Motor neuron (in vitro differentiated cells): ENCODE measurements at regions not wholly inside any gene's neighbourhood (a gene's known extent, or its start where the extent isn't known, plus 50 kb on each side); places are given as distances from the start of the nearest gene placed in this dataset.

Source experiments
- ATAC-seq, 8 experiments: fragments of 200-7000 bp; cut with Tn5 transposase; replicated peaks in 6 of 8; 2 replicates each; pipeline ENCODE4 v1.8.0; 2021; ENCODE audit warnings: mild to moderate bottlenecking in 8 of 8, moderate library complexity in 8 of 8
- H3K27ac ChIP-seq, 2 donors: fragments of 250-450 bp; sonication (Bioruptor Pico); 2 replicates each; pipeline ENCODE4 v1.9.0; 2021; ENCODE audit warnings: antibody characterized with exemption in 2 of 2, mild to moderate bottlenecking in 2 of 2, moderate library complexity in 1 of 2
- H3K4me1 ChIP-seq, 2 donors: fragments of 250-450 bp; sonication (Bioruptor Pico); replicated peaks in 1 of 2; 2 replicates each; pipeline ENCODE4 v1.6.1; 2021; ENCODE audit warnings: antibody characterized with exemption in 2 of 2, mild to moderate bottlenecking in 2 of 2, moderate library complexity in 1 of 2
- H3K4me3 ChIP-seq, 5 donors: fragments of 250-450 bp; sonication (Bioruptor Pico); 2 replicates each; pipeline ENCODE4 v1.9.0; 2021; ENCODE audit warnings: antibody characterized with exemption in 5 of 5, mild to moderate bottlenecking in 5 of 5, moderate library complexity in 4 of 5
- WGBS, 10 experiments: fragments of 450-650 bp; shearing (Covaris generic); methylation state at CpG; one replicate each; pipeline ENCODE4 v1.0.0; 2022; 5-methylcytosine and 5-hydroxymethylcytosine counted together
- in situ Hi-C, 9 experiments: fragments of 400-800 bp; cut with MboI; loops; one replicate each; pipeline ENCODE4 v1.15.0; 2021; ENCODE audit warnings: low sequenced_read_pairs in 9 of 9, low pct_unique_long_range_greater_than_20kb in 2 of 9; ENCODE audit not compliant: unreplicated experiment in 9 of 9

GRCh38 chr5:99878830-99879229 is 656.3 kb upstream of the FAM174A start:
- H3K4me3 ChIP-seq, result no peak overlapping the region
- in situ Hi-C loops, result no loop called here

DNA sequence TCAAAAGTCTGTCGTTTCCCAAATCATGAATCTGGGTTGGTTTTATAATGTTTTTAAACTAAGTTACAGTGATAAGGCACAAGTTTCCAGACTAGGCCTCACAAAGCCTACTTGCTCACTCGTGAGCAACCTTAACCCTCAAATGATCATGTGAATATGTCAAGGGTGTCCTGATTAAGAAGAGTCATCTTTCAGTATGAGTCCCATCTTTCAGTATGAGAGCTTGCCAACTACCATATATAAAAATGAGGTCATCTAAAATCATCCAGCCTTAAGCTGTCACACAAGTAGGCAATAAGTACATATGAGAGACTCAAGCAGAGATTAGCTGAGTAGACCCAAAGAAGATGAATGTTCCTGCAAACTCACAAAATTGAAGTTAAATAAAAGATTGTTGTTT is 668.4 kb upstream of the FAM174A start:
- in situ Hi-C loops, result no loop called here
- ATAC-seq, result no peak
- Histone ChIP-seq H3K4me1 (no peaks in the 10 kb centered on the region), H3K27ac (no peak overlapping the region), H3K4me3 (no peak overlapping the region)
- WGBS, 10 experiments, result 5 to 100% (median 76%) methylated on average over 1 to 2 of the region's 2 CpGs

More at GRCh38 chr5:99878830-99879229, 656.3 kb upstream of the FAM174A start:
- Histone ChIP-seq H3K27ac (no peak overlapping the region), H3K4me1 (no peaks in the 10 kb centered on the region)
- WGBS, 10 experiments, result 0 to 100% (median 76%) methylated on average over 1 to 4 of the region's 5 CpGs; no CpG with 5 or more reads in 5 of the 10 experiments
- ATAC-seq, result no peak

DNA sequence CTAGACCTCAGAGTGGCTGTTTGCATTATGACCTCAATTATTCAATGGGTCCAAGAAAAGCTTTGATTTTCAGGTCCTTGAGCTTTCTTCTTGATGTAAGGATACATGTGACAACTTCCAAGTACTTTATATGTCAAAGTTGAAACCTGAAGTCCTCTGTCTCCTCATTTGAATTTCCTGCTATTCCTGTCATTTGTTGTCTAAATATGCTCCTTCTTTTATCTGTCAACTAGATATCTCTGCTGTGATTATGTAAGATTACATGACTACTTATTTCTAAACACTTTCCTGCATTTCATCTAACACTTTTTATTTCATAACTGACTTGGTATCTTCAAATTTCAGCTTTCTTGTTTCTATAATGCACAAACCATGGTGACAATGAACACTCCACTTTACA is 670.0 kb upstream of the FAM174A start:
- Histone ChIP-seq H3K27ac (no peak overlapping the region), H3K4me3 (no peak overlapping the region), H3K4me1 (no peaks in the 10 kb centered on the region)
- no peak for ATAC-seq
- in situ Hi-C loops, result no loop called here

GRCh38 chr5:99835791-99836190 is 699.4 kb upstream of the FAM174A start:
- in situ Hi-C loops, result no loop called here
- no peak overlapping the region for H3K27ac ChIP-seq
- no peak for ATAC-seq
- WGBS, 10 experiments, result 58 to 100% (median 95%) methylated on average over 3 to 4 of the region's 4 CpGs; no CpG with 5 or more reads in 7 of the 10 experiments
- no peaks in the 10 kb centered on the region for H3K4me1 ChIP-seq
- H3K4me3 ChIP-seq, result no peak overlapping the region

DNA sequence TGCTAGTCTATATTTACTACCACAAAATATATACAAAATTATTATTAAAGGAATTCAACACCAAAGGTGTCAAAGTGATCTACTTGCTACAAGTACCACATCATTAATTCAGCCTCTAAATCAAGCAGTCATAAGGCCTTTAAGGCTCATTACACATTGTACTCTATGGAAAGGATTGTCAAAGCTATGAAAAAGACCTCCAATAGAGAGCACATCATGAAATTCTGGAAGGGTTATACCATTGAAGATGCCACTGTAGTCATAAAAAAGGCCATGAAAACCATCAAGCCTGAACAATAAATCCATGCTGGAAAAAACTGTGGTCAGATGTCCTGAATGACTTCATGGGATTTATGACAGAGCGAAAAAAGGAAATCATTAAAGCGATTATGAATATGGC is 708.0 kb upstream of the FAM174A start:
- 0 to 100% (median 60%) methylated on average over 2 of the region's 2 CpGs; no CpG with 5 or more reads in 2 of the 10 experiments for WGBS, 10 experiments
- H3K4me3 ChIP-seq, result no peak overlapping the region
- H3K4me1 ChIP-seq, result no peaks in the 10 kb centered on the region
- in situ Hi-C loops, result no loop called here
- no peak overlapping the region for H3K27ac ChIP-seq
- no peak for ATAC-seq

GRCh38 chr5:99817796-99818195 is 717.4 kb upstream of the FAM174A start:
- in situ Hi-C loops, result no loop called here
- 34 to 95% (median 80%) methylated on average over 2 to 17 of the region's 17 CpGs; no CpG with 5 or more reads in 1 of the 10 experiments for WGBS, 10 experiments
- Histone ChIP-seq H3K4me1 (no peaks in the 10 kb centered on the region), H3K4me3 (no peak overlapping the region), H3K27ac (no peak overlapping the region)
- ATAC-seq, result no peak

DNA sequence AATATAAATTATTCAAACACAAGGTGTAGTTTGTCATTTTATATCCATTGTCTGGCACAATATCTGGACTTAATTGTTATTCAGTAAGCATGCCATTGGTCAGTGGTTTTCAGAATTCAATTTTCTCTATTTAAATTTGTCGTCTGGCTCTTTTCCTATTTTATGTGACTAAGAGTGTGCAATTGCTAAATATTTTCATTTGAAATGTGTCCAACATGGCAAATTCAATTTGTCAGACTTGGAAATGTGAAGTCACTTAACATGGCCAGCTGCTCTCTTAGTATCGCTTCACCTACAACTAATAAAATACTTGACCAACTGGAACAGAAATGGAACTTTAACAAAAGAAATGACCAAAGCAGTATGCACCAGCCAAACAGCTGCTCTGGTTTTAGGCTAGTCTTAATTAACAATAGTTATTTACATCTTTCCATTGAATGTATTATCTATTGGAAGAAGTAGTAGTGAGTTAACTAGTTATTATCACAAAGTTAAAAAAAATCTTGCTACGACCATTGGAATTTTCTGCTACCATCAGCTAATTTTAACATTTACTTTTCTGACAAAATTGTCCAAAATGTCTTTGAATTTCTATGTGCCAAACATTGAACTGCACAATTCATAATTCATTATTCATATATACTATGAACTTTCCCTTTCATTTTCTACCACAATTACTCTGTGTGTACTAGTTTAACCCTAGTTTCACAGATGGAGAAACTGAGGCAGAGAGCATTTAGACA is 720.7 kb upstream of the FAM174A start:
- 0 to 100% (median 41%) methylated on average over 1 to 3 of the region's 3 CpGs; no CpG with 5 or more reads in 1 of the 10 experiments for WGBS, 10 experiments
- ATAC-seq, result no peak
- H3K4me1 ChIP-seq, result no peaks in the 10 kb centered on the region
- in situ Hi-C loops, result no loop called here
- H3K27ac ChIP-seq, result no peak overlapping the region
- H3K4me3 ChIP-seq, result no peak overlapping the region

DNA sequence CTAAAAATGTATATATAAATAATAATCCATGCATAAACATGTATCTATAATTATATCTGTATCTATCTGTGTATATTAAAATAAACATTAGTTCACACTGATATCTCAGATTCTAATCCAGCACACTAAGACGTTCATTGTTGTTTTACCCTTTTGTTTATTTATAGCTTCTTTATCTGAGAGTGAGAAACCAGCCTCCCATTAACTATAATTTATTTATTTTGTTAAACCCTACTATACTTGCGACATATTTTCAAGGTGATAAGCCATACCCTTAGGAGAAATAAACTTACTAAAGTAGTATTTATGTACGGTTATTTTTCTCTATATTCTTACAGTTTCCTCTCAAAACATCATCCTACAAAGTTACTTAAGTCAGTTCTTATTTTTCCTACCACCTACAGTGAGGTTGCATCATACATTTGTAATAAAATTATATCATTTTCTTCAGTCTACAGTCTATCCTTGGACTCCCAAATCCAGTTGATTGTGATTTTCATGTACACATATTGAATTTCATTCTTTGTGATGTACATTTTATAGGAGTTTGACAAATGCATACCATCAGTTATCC is 726.4 kb upstream of the FAM174A start:
- Histone ChIP-seq H3K4me1 (no peaks in the 10 kb centered on the region), H3K27ac (no peak overlapping the region), H3K4me3 (no peak overlapping the region)
- ATAC-seq, result no peak
- 5 to 95% (median 73%) methylated on average over 1 to 3 of the region's 3 CpGs for WGBS, 10 experiments
- in situ Hi-C loops, result no loop called here

DNA sequence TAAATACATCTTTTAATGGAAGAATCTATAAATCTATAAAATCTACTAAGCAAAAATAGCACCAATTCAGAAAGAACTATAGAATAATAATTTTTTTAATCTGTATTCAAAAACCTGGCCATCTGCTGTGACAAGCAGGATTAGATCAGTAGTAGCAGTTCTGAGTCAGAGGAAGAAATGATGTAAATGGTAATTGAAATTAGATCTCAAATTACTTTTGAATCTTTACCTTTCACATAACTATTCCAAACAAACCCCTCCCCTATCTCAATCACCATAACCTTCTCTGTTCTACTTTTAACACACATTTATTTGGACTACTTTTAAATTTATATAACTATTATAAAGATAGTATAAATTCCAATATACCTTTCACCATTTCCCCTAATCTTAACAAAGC is 727.8 kb upstream of the FAM174A start:
- H3K4me1 ChIP-seq, result no peaks in the 10 kb centered on the region
- H3K4me3 ChIP-seq, result no peak overlapping the region
- no peak for ATAC-seq
- in situ Hi-C loops, result no loop called here
- no peak overlapping the region for H3K27ac ChIP-seq

DNA sequence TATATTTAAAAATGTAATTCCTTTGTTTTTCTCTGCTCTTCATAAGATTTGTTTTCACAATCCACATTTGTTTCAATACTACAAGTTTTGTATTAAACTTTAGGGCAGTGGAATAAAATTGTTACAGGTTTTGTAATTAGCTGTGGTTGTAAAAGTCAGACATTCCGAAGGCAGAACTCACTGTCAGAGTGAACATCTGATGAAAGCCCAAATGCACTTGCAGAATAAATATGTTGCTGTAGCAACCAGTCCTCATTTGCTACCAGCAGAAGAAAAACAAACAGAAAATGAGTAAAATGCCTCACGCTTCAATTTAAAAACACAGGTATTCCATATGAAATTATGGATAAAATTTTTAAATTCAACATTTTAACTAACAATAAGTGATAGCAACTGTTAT is 740.1 kb upstream of the FAM174A start:
- Histone ChIP-seq H3K27ac (no peak overlapping the region), H3K4me1 (no peaks in the 10 kb centered on the region), H3K4me3 (no peak overlapping the region)
- in situ Hi-C loops, result no loop called here
- 0 to 100% (median 41%) methylated on average over 1 to 2 of the region's 2 CpGs for WGBS, 10 experiments
- ATAC-seq, result peak in 1 of 8 experiments; percentile 52

DNA sequence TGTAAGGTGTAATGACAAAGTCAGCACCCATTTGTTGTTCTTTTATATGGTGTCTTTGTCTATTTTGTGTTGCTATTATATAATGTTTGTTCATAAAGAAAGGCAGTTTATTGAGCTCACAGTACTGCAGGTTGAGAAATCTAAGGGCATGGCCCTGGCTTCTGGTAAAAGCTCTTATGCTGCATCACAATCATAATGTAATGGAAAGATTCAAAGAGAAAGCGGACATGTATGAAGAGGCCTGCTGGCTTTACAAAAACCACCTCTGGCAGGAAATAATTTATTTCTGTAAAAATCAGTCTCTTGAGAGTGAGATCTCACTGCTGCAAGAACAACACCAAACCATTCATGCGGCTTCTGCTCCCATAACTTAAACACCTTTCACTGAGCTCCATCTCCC is 746.7 kb upstream of the FAM174A start:
- no peak overlapping the region for H3K4me3 ChIP-seq
- peak in 5 of 8 experiments; percentile 47 to 71 (median 59) for ATAC-seq
- WGBS, 10 experiments, result 0 to 100% (median 35%) methylated on average over 1 to 2 of the region's 2 CpGs; no CpG with 5 or more reads in 2 of the 10 experiments
- no peak overlapping the region for H3K27ac ChIP-seq
- in situ Hi-C loops, result no loop called here
- peaks cover 0 to 8% of the 10 kb centered on the region in 2 donors for H3K4me1 ChIP-seq

GRCh38 chr5:99775189-99775588 is 760.0 kb upstream of the FAM174A start:
- Histone ChIP-seq H3K4me1 (no peaks in the 10 kb centered on the region), H3K27ac (no peak overlapping the region), H3K4me3 (no peak overlapping the region)
- in situ Hi-C loops, result no loop called here
- no peak for ATAC-seq
- 6 to 100% (median 90%) methylated on average over 1 to 3 of the region's 3 CpGs; no CpG with 5 or more reads in 2 of the 10 experiments for WGBS, 10 experiments

- H3K4me1 ChIP-seq, result no peaks in the 10 kb centered on the region
- in situ Hi-C loops, result no loop called here
- no peak overlapping the region for H3K27ac ChIP-seq
- WGBS, 10 experiments, result 0 to 100% (median 60%) methylated on average over 1 of the region's 1 CpG; no CpG with 5 or more reads in 3 of the 10 experiments
- ATAC-seq, result no peak
- no peak overlapping the region for H3K4me3 ChIP-seq
Measured at GRCh38 chr5:99773290-99773689, 761.9 kb upstream of the FAM174A start.

DNA sequence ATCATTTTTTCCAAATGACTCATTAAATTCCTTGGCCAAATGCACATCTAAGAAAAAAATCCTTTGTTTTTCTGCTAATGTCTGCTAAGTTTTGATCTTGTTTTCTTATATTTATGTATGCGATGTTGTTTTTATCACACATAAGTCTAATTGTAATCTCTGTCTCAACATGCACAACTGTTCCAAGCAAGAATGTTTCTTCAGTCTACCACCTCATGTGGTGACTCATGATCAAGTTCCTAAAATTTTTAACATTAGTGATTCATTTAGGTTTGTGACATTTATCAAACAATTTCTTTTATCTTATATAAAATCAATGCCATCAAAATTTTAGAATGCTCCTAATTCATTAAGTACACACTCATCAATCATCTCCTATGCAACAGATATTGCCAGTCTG is 763.9 kb upstream of the FAM174A start:
- WGBS, 10 experiments, result 0 to 100% (median 87%) methylated on average over 1 of the region's 1 CpG; no CpG with 5 or more reads in 1 of the 10 experiments
- no peak for ATAC-seq
- Histone ChIP-seq H3K4me1 (no peaks in the 10 kb centered on the region), H3K27ac (no peak overlapping the region), H3K4me3 (no peak overlapping the region)
- in situ Hi-C loops, result no loop called here
